DMS53 (cell line): ENCODE measurements at regions not wholly inside any gene's neighbourhood (a gene's known extent, or its start where the extent isn't known, plus 50 kb on each side); places are given as distances from the start of the nearest gene placed in this dataset.
A peak's percentile ranks its signal among the peaks of the same experiment; 100 is the strongest.
"Not testable (repeated sequence)": the region's sequence is repeated elsewhere in the genome, so short reads cannot be mapped to it uniquely, and the experiment has no call there.

Experiments
- DNase-seq: peaks from one replicate; lab custom pipeline; 2025; lab: John Stamatoyannopoulos, UW

GRCh38 chr3:146757759-146758158 lies 152.6 kb upstream of the PLSCR5 start:
- DNase-seq: no peak

GRCh38 chr3:146750196-146750595 lies 145.1 kb upstream of the PLSCR5 start:
- DNase-seq: no peak

GRCh38 chr3:146747928-146748327 lies 142.8 kb upstream of the PLSCR5 start:
- DNase-seq: peak; percentile 40

DNA sequence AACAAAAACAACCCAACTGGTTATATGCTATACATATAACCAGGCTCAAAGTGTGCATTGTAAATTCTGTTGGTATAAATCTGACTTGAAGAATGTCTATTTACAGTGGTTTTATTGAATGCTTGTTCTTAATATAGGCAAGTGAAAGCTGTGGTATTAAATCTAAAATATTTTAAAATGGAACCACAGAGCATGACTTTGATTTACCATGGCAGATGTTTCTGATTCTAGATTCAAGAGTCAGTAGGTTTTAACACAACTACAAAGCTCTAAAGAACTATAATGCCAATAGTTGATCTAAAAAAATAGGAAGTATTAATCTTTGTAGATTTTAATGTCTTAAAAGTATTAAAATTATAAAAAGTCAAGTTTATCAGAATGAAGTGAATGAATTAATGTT lies 141.9 kb upstream of the PLSCR5 start:
- DNase-seq: no peak

- DNase-seq: no peak
These were observed 141.0 kb upstream of the PLSCR5 start for GRCh38 chr3:146746190-146746589.

DNA sequence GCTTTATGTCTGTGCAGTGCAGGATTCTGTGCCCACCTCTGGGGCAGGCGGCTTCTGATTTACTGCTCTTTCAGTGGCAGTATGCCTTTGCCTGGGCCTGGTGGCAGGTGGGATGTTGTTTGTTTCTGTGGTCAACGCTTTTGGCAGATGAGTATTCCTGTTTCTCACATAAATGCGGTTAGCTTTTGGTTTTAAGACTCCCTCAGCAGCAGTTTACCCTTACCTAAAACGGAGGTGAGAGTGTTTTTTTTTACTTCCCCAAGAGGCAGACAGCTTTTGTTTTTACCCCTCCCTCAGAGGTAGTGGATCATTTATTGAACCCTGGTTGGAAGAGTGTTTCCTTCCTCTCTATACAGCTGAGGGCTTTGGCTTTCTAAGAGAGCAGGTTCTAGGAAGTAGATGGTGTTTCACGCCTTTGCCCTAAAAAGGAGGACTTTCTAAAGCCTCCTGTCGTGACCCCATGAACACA lies 134.1 kb upstream of the PLSCR5 start:
- no peak for DNase-seq

DNA sequence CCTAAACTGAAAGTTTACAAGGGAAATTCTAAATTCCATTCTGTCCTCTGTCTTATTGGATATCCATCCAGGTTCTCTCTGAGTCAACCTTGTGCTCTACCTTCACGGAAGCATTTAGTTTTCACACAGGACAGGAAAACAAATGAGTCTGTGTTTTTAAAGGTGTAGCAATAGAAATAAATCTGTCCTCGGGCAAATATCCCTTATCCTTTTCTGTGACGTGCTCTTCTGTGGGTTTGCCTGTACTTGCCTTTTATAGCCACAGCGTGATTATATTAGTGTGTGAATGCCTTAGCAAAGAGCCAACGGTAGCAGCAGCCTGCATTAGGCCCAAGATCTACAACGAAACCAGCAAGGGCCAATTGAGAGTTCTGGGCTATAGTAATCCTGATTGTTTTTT lies 127.2 kb upstream of the PLSCR5 start:
- no peak for DNase-seq

- peak; percentile 17 for DNase-seq
These were observed 110.0 kb upstream of the PLSCR5 start for GRCh38 chr3:146715170-146715569.

DNA sequence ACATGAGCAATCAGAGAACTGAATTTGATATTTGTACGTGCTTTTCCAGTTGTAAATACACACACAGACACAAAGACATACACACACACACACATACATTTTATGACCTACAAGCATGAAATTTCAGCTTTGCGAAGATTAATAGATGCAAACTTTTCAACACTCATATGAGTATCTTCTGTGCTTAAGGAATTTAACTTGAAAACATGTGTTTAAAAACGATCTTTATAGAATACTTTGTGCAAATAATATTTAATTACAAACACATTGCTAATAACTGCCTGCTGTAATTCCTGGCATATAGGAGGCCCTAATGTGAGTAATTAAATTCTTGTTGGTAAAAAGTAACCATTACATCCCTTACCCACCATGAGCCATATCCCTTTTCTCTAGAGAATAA lies 107.7 kb upstream of the PLSCR5 start:
- DNase-seq: no peak

- no peak for DNase-seq
These were observed 104.8 kb upstream of the PLSCR5 start for GRCh38 chr3:146709969-146710368.

GRCh38 chr3:146705225-146705624 lies 100.1 kb upstream of the PLSCR5 start:
- DNase-seq: no peak

- no peak for DNase-seq
These were observed 97.1 kb upstream of the PLSCR5 start for GRCh38 chr3:146702237-146702636.

GRCh38 chr3:146701246-146701645 lies 96.1 kb upstream of the PLSCR5 start:
- DNase-seq: no peak

DNA sequence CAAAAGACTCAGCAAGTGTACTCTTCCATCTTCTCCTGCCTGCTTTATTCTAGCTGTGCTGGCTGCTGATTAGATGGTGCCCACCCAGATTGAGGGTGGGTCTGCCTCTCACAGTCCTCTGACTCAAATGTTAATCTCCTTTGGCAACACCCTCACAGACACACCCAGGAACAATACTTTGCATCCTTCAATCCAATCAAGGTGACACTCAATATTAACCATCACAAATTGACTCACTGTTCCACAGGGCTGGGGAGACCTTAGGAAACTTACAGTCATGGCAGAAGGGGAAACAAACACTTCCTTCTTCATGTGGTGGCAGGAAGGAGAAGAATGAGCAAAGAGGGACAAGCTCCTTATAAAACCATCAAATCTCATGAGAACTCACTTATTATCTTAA lies 94.9 kb upstream of the PLSCR5 start:
- DNase-seq: not testable (repeated sequence)

- DNase-seq: no peak
These were observed 87.1 kb upstream of the PLSCR5 start for GRCh38 chr3:146692254-146692653.

DNA sequence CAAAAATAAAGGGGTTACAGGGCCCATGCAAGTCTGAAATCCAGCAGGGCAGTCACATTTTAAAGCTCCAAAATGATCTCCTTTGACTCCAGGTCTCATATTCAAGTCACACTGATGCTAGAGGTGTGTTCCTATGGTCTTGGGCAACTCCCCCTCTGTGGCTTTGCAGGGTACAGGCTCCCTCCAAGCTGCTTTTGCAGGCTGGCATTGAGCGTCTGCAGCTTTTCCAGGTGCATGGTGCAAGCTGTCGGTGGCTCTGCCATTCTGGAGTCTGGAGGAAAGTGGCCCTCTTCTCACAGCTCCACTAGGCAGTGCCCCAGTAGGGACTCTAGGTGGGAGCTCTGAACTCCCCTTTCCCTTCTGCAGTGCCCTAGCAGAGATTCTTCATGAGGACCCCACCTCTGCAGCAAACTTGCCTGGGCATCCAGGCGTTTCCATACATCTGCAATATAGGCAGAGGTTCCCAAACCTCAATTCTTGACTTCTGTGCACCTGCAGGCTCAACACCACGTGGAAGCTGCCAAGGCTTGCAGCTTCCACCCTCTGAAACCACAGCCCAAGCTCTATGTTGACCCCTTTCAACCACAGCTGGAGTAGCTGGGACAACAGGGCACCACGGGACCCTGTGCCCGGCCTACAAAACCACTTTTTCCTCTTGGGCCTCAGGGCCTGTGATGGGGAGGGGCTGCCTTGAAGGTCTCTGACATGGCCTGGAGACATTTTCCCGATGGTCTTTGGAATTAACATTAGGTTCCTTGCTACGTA lies 80.1 kb upstream of the PLSCR5 start:
- no peak for DNase-seq

- DNase-seq: peak; percentile 43
These were observed 77.0 kb upstream of the PLSCR5 start for GRCh38 chr3:146682171-146682570.

GRCh38 chr3:146680617-146681016 lies 75.5 kb upstream of the PLSCR5 start:
- DNase-seq: no peak

- DNase-seq: no peak
These were observed 74.8 kb upstream of the PLSCR5 start for GRCh38 chr3:146679995-146680394.

- no peak for DNase-seq
These were observed 74.0 kb upstream of the PLSCR5 start for GRCh38 chr3:146679191-146679590.

GRCh38 chr3:146672941-146673340 lies 67.8 kb upstream of the PLSCR5 start:
- DNase-seq: no peak

DNA sequence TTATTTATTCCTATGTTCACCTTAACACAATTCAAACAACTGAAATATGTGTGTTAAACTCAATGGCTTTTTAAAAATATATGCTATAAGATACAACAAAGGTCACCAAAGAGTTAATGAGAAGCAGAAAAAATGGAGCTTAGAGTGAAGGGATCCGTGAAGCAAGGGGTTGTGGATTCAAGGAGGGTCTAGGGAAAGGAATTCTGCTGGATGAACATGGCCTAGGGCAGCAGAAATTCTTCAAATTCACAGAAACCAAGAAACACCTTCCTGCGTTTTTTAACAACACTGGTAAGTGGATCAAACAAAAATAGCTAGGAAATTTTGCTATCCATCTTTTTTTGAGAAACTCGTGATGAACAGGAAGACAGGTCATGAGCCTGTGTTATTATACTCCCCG lies 59.3 kb upstream of the PLSCR5 start:
- no peak for DNase-seq

DNA sequence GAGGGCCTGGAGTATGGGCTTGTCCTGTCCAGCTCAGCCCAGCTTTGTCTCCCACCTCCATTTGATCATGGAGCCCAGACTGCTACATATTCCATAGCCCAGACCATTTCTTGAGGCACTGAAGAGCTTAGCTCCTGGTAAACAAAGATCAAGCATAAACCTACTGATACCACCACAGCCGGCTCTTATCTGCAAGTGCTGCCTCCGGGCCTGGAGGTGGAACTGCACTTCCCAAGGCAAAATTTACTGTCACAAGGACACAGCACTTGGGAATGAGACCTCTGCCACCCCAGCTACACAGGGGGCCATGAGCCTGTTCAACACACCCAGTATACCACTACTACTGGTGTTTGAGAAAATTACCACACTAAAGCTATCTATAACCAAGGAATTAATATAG lies 53.7 kb upstream of the PLSCR5 start:
- DNase-seq: no peak

- no peak for DNase-seq
These were observed 50.3 kb upstream of the PLSCR5 start for GRCh38 chr3:146655333-146655996.
